ENCODE measurements at regions not wholly inside any gene's neighbourhood (a gene's known extent, or its start where the extent isn't known, plus 50 kb on each side); places are given as distances from the start of the nearest gene placed in this dataset.

DNA sequence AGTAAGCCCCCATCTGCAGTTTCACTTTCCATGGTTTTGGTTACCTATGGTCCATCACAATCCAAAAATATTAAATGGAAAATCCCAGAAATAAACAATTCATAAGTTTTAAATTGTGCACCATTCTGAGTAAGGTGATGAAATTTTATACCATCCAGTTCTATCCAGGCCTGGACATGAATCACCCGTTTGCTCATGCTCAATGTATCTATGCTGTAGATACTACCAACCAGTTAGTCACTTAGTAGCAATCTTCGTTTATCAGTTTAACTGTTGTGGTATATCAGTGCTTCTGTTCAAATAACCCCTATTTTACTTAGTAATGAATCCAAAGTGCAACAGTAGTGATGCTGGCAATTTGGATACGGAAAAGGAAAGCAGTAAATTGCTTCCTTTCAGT is 381.9 kb upstream of the AGTR1 start:
- 80 to 90% (median 84%) methylated on average over 3 of the region's 3 CpGs for WGBS, 3 donors
- intact Hi-C loops (cut with DNase I), result no loop called here
- Histone ChIP-seq H3K36me3 (ENCODE audit: insufficient read depth in 1 of 2, low read depth in 1 of 2) (no peaks in the 10 kb centered on the region), H3K4me1 (no peaks in the 10 kb centered on the region), H3K27ac (no peak overlapping the region), H3K4me3 (no peak overlapping the region), H3K9me3 (no peaks in the 10 kb centered on the region), H3K27me3 (ENCODE audit: insufficient read depth in 3 of 3, low read length in 2 of 3) (no peaks in the 10 kb centered on the region)
- TF ChIP-seq, protein P1, sequence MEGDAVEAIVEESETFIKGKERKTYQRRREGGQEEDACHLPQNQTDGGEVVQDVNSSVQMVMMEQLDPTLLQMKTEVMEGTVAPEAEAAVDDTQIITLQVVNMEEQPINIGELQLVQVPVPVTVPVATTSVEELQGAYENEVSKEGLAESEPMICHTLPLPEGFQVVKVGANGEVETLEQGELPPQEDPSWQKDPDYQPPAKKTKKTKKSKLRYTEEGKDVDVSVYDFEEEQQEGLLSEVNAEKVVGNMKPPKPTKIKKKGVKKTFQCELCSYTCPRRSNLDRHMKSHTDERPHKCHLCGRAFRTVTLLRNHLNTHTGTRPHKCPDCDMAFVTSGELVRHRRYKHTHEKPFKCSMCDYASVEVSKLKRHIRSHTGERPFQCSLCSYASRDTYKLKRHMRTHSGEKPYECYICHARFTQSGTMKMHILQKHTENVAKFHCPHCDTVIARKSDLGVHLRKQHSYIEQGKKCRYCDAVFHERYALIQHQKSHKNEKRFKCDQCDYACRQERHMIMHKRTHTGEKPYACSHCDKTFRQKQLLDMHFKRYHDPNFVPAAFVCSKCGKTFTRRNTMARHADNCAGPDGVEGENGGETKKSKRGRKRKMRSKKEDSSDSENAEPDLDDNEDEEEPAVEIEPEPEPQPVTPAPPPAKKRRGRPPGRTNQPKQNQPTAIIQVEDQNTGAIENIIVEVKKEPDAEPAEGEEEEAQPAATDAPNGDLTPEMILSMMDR (IDR thresholded peaks at IDR 0.05), result no peak
- DNase-seq (no peak), ATAC-seq (no peak)

DNA sequence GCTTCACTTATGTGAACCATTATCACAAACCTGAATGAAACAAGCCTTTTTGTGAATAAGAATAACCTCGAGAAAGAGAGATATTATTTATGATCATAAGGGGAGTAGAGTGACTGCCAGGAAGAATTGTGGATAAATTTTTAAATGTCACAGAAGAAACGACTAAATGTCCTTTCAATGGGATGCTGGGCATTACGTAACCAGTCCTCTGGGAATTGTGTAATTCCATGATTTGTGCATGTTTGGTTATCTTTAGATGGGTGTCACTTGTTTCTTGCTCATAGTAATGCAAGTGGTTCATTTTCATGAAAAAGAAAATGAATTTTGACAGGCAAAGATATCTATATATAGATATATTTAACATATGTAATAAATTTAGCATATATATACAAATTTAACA is 379.5 kb upstream of the AGTR1 start:
- no peaks in the 10 kb centered on the region for H3K27me3 ChIP-seq (ENCODE audit: insufficient read depth in 3 of 3, low read length in 2 of 3)
- TF ChIP-seq, protein P1 (IDR thresholded peaks at IDR 0.05), result no peak
- H3K9me3 ChIP-seq, result no peaks in the 10 kb centered on the region
- ATAC-seq, result no peak
- no peak for DNase-seq
- no peak overlapping the region for H3K27ac ChIP-seq
- no peak overlapping the region for H3K4me3 ChIP-seq
- H3K4me1 ChIP-seq, result no peaks in the 10 kb centered on the region
- 67 to 77% (median 69%) methylated on average over 3 of the region's 3 CpGs for WGBS, 3 donors
- intact Hi-C loops (cut with DNase I), result no loop called here
- H3K36me3 ChIP-seq (ENCODE audit: insufficient read depth in 1 of 2, low read depth in 1 of 2), result no peaks in the 10 kb centered on the region

GRCh38 chr3:148319161-148319915 is 378.4 kb upstream of the AGTR1 start:
- Histone ChIP-seq H3K4me3 (no peak overlapping the region), H3K27ac (no peak overlapping the region), H3K9me3 (no peaks in the 10 kb centered on the region), H3K4me1 (no peaks in the 10 kb centered on the region), H3K27me3 (ENCODE audit: insufficient read depth in 3 of 3, low read length in 2 of 3) (no peaks in the 10 kb centered on the region), H3K36me3 (ENCODE audit: insufficient read depth in 1 of 2, low read depth in 1 of 2) (no peaks in the 10 kb centered on the region)
- 67 to 82% (median 78%) methylated on average over 7 of the region's 7 CpGs for WGBS, 3 donors
- TF ChIP-seq, protein P1 (IDR thresholded peaks at IDR 0.05), result no peak
- no peak for ATAC-seq
- no peak for DNase-seq
- intact Hi-C loops (cut with DNase I), result no loop called here

DNA sequence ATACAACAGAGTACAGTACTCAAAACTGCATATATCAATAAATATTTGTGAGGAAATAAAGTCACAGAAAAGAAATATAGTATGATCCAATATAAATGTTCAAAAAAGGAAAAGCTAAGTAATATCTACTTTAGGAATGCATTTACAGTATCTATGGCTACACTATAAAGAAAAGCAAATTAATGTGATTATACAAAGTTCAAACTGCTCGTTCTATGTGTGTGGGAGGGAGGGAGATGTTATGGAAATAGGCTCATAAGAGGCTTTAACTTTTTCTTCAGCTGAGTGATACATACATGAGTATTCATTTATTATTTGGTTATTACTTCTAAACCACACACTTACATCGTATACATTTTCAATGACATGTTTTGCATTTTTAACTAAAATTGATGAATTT is 377.7 kb upstream of the AGTR1 start:
- H3K36me3 ChIP-seq (ENCODE audit: insufficient read depth in 1 of 2, low read depth in 1 of 2), result no peaks in the 10 kb centered on the region
- intact Hi-C loops (cut with DNase I), result no loop called here
- no peaks in the 10 kb centered on the region for H3K27me3 ChIP-seq (ENCODE audit: insufficient read depth in 3 of 3, low read length in 2 of 3)
- no peaks in the 10 kb centered on the region for H3K4me1 ChIP-seq
- H3K4me3 ChIP-seq, result no peak overlapping the region
- H3K27ac ChIP-seq, result no peak overlapping the region
- no peak for ATAC-seq
- 72 to 86% (median 77%) methylated on average over 2 of the region's 2 CpGs for WGBS, 3 donors
- TF ChIP-seq, protein P1 (IDR thresholded peaks at IDR 0.05), result no peak
- no peaks in the 10 kb centered on the region for H3K9me3 ChIP-seq
- no peak for DNase-seq
